ENCODE measurements at regions not wholly inside any gene's neighbourhood (a gene's known extent, or its start where the extent isn't known, plus 50 kb on each side); places are given as distances from the start of the nearest gene placed in this dataset.

GRCh38 chrX:113977887-113978286, 606.0 kb upstream of the HTR2C start:
- TF ChIP-seq POLR2A (IDR thresholded peaks at IDR 0.05; ENCODE audit: low read length) (no peak), GATA1 (IDR thresholded peaks at IDR 0.05; ENCODE audit: low read depth, low read length) (no peak)

Data from erythroblast (primary cell).